ENCODE measurements at regions not wholly inside any gene's neighbourhood (a gene's known extent, or its start where the extent isn't known, plus 50 kb on each side); places are given as distances from the start of the nearest gene placed in this dataset.

DNA sequence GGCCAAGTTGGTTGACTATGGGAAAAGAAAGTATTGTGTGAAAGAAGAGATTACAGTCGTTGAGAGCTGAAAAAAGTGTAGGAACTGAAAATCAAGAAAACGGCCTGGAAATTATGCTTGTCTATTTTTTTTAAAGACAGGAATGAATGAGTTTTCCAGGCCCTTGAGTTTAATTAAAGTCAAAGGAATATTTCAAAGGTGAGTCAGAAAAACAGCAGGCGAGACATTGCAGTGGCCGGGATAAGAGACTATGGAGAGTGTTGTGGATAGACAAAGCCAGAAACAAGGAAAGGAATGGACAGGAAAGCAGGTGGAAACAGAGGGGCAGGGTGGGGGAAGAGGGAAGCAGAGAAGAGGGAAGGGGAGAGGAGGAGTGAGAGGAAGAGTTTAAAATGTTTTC is 275.1 kb upstream of the LRTM1 start:
- Histone ChIP-seq H3K36me3 (replicated peaks; ENCODE audit: insufficient read depth, low read length) (no peaks in the 10 kb centered on the region), H4K20me1 (ENCODE audit: insufficient read depth, low read length) (no peaks in the 10 kb centered on the region), H3K4me1 (ENCODE audit: low read length) (no peaks in the 10 kb centered on the region), H3K9me2 (replicated peaks; ENCODE audit: insufficient read depth, low read length) (no peaks in the 10 kb centered on the region), H3K27me3 (replicated peaks; ENCODE audit: insufficient read depth, low read length) (no peaks in the 10 kb centered on the region), H2AFZ (ENCODE audit: low read length) (no peak overlapping the region), H3K9me3 (replicated peaks; ENCODE audit: insufficient read depth, low read length) (no peaks in the 10 kb centered on the region), H3K79me2 (ENCODE audit: low read length) (no peaks in the 10 kb centered on the region), H3K27ac (ENCODE audit: low read length) (no peak overlapping the region), H3F3A (ENCODE audit: insufficient read depth, low read length) (no peaks in the 10 kb centered on the region), H3K4me3 (ENCODE audit: low read length) (no peak overlapping the region), H3K9ac (ENCODE audit: low read length) (no peak overlapping the region), H3K4me2 (ENCODE audit: low read depth, low read length) (no peak overlapping the region)
- TF ChIP-seq, protein P1, sequence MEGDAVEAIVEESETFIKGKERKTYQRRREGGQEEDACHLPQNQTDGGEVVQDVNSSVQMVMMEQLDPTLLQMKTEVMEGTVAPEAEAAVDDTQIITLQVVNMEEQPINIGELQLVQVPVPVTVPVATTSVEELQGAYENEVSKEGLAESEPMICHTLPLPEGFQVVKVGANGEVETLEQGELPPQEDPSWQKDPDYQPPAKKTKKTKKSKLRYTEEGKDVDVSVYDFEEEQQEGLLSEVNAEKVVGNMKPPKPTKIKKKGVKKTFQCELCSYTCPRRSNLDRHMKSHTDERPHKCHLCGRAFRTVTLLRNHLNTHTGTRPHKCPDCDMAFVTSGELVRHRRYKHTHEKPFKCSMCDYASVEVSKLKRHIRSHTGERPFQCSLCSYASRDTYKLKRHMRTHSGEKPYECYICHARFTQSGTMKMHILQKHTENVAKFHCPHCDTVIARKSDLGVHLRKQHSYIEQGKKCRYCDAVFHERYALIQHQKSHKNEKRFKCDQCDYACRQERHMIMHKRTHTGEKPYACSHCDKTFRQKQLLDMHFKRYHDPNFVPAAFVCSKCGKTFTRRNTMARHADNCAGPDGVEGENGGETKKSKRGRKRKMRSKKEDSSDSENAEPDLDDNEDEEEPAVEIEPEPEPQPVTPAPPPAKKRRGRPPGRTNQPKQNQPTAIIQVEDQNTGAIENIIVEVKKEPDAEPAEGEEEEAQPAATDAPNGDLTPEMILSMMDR (IDR thresholded peaks at IDR 0.05; ENCODE audit: low read length) = no peak
- TF ChIP-seq EZH2phosphoT487 (IDR thresholded peaks at IDR 0.05; ENCODE audit: low read length) (no peak), EZH2 (optimal IDR thresholded peaks at IDR 0.05; ENCODE audit: low read depth, low read length) (no peak)
- no peak for DNase-seq

DNA sequence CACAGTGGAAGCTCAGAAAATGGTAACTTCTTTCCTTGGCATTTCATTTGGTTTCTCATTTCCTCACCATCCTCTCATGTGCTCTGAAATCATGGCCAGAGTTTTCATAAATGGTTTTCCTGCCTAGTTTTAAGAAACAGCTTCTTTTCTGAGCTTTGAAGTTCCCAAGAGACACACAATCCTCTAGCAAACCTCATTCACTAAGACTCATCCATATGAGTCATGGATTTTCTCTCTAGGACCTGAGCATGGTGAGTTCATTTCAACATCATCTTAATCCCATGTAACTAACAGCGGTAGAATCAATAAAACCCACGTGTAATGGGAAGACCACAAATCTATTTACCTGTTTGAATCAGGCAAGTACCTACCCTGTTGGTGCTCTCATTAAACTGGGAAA is 274.5 kb upstream of the LRTM1 start:
- H3K27ac ChIP-seq (ENCODE audit: low read length) = no peak overlapping the region
- no peaks in the 10 kb centered on the region for H3K36me3 ChIP-seq (replicated peaks; ENCODE audit: insufficient read depth, low read length)
- H3K9me2 ChIP-seq (replicated peaks; ENCODE audit: insufficient read depth, low read length) = no peaks in the 10 kb centered on the region
- no peaks in the 10 kb centered on the region for H3K9me3 ChIP-seq (replicated peaks; ENCODE audit: insufficient read depth, low read length)
- no peak overlapping the region for H2AFZ ChIP-seq (ENCODE audit: low read length)
- no peaks in the 10 kb centered on the region for H3K79me2 ChIP-seq (ENCODE audit: low read length)
- no peaks in the 10 kb centered on the region for H3K27me3 ChIP-seq (replicated peaks; ENCODE audit: insufficient read depth, low read length)
- H3K4me3 ChIP-seq (ENCODE audit: low read length) = no peak overlapping the region
- H3K4me1 ChIP-seq (ENCODE audit: low read length) = no peaks in the 10 kb centered on the region
- no peak overlapping the region for H3K9ac ChIP-seq (ENCODE audit: low read length)
- TF ChIP-seq, protein P1 (IDR thresholded peaks at IDR 0.05; ENCODE audit: low read length) = no peak
- TF ChIP-seq EZH2 (optimal IDR thresholded peaks at IDR 0.05; ENCODE audit: low read depth, low read length) = no peak
- TF ChIP-seq EZH2phosphoT487 (IDR thresholded peaks at IDR 0.05; ENCODE audit: low read length) = no peak
- no peaks in the 10 kb centered on the region for H3F3A ChIP-seq (ENCODE audit: insufficient read depth, low read length)
- no peaks in the 10 kb centered on the region for H4K20me1 ChIP-seq (ENCODE audit: insufficient read depth, low read length)
- no peak overlapping the region for H3K4me2 ChIP-seq (ENCODE audit: low read depth, low read length)
- DNase-seq = no peak

DNA sequence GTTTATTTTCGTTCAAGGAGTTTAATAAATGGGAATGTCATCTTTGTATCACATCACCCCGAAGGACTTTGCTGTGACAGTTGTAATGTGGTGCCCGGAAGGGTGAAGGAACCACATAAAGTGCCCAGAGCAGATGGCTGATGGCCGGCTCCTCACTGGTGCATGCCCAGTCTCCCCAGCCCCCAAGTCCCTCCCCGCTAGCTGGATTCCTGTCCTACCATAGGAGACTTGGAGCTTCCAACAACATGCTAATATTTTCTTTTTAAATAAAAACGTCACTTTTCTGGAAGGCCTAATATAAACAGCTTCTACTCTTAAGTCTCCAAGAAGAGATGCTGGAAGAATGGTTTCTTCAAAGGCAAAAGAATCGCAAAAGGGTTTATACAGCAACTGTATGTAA is 273.9 kb upstream of the LRTM1 start:
- no peak overlapping the region for H3K27ac ChIP-seq (ENCODE audit: low read length)
- no peaks in the 10 kb centered on the region for H3K9me3 ChIP-seq (replicated peaks; ENCODE audit: insufficient read depth, low read length)
- no peaks in the 10 kb centered on the region for H3K79me2 ChIP-seq (ENCODE audit: low read length)
- no peak overlapping the region for H2AFZ ChIP-seq (ENCODE audit: low read length)
- no peak overlapping the region for H3K4me3 ChIP-seq (ENCODE audit: low read length)
- no peaks in the 10 kb centered on the region for H3K9me2 ChIP-seq (replicated peaks; ENCODE audit: insufficient read depth, low read length)
- H3K4me1 ChIP-seq (ENCODE audit: low read length) = no peaks in the 10 kb centered on the region
- no peak for DNase-seq
- no peaks in the 10 kb centered on the region for H3K36me3 ChIP-seq (replicated peaks; ENCODE audit: insufficient read depth, low read length)
- TF ChIP-seq EZH2 (optimal IDR thresholded peaks at IDR 0.05; ENCODE audit: low read depth, low read length) = no peak
- TF ChIP-seq, protein P1 (IDR thresholded peaks at IDR 0.05; ENCODE audit: low read length) = no peak
- TF ChIP-seq EZH2phosphoT487 (IDR thresholded peaks at IDR 0.05; ENCODE audit: low read length) = no peak
- H3K4me2 ChIP-seq (ENCODE audit: low read depth, low read length) = no peak overlapping the region
- H3K27me3 ChIP-seq (replicated peaks; ENCODE audit: insufficient read depth, low read length) = no peaks in the 10 kb centered on the region
- H3K9ac ChIP-seq (ENCODE audit: low read length) = no peak overlapping the region
- H4K20me1 ChIP-seq (ENCODE audit: insufficient read depth, low read length) = no peaks in the 10 kb centered on the region
- no peaks in the 10 kb centered on the region for H3F3A ChIP-seq (ENCODE audit: insufficient read depth, low read length)
